Activated T-helper 17 cell treated with anti-CD3 and anti-CD28 coated beads, Interleukin-2, amount 50 U/mL, for 72 hours (primary cell): ENCODE measurements at regions not wholly inside any gene's neighbourhood (a gene's known extent, or its start where the extent isn't known, plus 50 kb on each side); places are given as distances from the start of the nearest gene placed in this dataset.

Source experiments
- ATAC-seq: fragments of 150-1000 bp; cut with Tn5 transposase; replicated peaks from 2 replicates; pipeline ENCODE4 v1.10.0; 2021; ENCODE audit warnings: mild to moderate bottlenecking, moderate library complexity
- H3K27ac Mint-ChIP-seq: one replicate; pipeline ENCODE4 v1.8.0; 2022; ENCODE audit warnings: mixed read lengths
- H3K27me3 Mint-ChIP-seq: one replicate; pipeline ENCODE4 v1.8.0; 2022; ENCODE audit warnings: mixed read lengths
- H3K36me3 Mint-ChIP-seq: one replicate; pipeline ENCODE4 v1.8.0; 2022; ENCODE audit warnings: low read depth, mild to moderate bottlenecking, mixed read lengths
- H3K4me1 Mint-ChIP-seq: one replicate; pipeline ENCODE4 v1.8.0; 2022; ENCODE audit warnings: mixed read lengths
- H3K4me3 Mint-ChIP-seq: one replicate; pipeline ENCODE4 v1.8.0; 2022; ENCODE audit warnings: mild to moderate bottlenecking, mixed read lengths
- H3K9me3 Mint-ChIP-seq: one replicate; pipeline ENCODE4 v1.8.0; 2022; ENCODE audit warnings: mixed read lengths

- peaks cover 4% of the 10 kb centered on the region for H3K27me3 Mint-ChIP-seq
- no peaks in the 10 kb centered on the region for H3K36me3 Mint-ChIP-seq
- no peak overlapping the region for H3K4me3 Mint-ChIP-seq
- H3K9me3 Mint-ChIP-seq: no peaks in the 10 kb centered on the region
- no peak for ATAC-seq
- H3K4me1 Mint-ChIP-seq: no peaks in the 10 kb centered on the region
- H3K27ac Mint-ChIP-seq: no peak overlapping the region
Observed at GRCh38 chr2:18180912-18181311, 302.4 kb downstream of the KCNS3 start.

DNA sequence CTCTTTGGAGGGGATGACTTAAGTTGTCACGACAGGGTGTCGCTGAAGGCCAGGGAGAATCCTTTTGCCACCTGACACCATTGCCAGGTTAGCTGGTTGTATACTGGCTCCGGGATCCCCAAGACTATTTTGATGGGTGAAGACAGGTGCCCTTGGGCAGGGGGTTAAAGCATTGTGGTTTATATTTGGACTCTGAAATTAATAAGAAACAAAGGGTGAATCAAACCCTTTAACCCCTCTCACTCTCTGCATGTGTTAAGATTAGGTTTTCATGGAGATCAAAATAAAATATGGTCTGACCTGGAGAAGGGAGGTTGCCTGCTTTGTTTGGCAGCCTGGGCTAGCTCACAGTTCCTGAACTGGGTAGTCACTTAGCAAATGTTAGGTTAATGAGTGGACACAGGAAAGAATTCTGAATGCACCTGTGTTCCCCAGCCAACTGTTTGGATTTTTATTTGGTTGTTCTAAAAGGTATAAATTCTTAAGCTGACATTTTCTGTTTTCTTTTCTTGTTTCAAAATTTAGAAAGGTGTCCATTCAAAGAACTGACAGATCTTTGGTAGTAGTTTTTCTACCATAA, 301.7 kb downstream of the KCNS3 start:
- no peak overlapping the region for H3K4me3 Mint-ChIP-seq
- peaks cover 4% of the 10 kb centered on the region for H3K27me3 Mint-ChIP-seq
- H3K27ac Mint-ChIP-seq: no peak overlapping the region
- no peaks in the 10 kb centered on the region for H3K9me3 Mint-ChIP-seq
- no peaks in the 10 kb centered on the region for H3K36me3 Mint-ChIP-seq
- no peaks in the 10 kb centered on the region for H3K4me1 Mint-ChIP-seq
- ATAC-seq: no peak

DNA sequence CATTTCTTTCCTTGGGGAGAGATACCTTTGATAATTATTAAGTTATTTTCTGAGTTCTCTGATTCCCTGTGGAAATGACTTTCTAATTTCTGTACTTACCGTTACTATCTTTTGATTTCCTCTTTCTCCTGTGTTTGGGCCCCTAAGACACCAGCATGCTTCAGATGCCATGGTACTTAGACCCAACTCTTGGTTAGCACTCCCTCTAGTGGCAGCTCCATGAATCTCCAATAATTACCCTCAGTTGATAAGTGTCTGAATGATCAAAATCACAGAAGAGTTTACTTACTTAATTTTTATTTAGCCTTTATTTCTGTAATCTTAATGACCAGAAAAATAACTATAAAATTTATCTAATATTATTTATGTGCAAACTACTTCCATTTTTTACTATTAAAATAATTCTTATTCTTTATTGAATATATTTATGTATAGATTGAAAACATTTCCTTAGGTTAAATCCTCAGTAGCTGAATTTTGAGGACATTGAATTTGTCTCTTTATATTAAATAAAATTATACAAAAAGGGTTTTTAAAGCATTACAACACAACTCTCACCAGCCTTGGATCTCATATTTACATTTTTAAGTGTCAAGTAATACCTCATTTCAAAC, 300.4 kb downstream of the KCNS3 start:
- H3K4me1 Mint-ChIP-seq: no peaks in the 10 kb centered on the region
- H3K27ac Mint-ChIP-seq: no peak overlapping the region
- no peaks in the 10 kb centered on the region for H3K36me3 Mint-ChIP-seq
- no peaks in the 10 kb centered on the region for H3K9me3 Mint-ChIP-seq
- H3K4me3 Mint-ChIP-seq: no peak overlapping the region
- no peak for ATAC-seq
- peaks cover 1% of the 10 kb centered on the region for H3K27me3 Mint-ChIP-seq

DNA sequence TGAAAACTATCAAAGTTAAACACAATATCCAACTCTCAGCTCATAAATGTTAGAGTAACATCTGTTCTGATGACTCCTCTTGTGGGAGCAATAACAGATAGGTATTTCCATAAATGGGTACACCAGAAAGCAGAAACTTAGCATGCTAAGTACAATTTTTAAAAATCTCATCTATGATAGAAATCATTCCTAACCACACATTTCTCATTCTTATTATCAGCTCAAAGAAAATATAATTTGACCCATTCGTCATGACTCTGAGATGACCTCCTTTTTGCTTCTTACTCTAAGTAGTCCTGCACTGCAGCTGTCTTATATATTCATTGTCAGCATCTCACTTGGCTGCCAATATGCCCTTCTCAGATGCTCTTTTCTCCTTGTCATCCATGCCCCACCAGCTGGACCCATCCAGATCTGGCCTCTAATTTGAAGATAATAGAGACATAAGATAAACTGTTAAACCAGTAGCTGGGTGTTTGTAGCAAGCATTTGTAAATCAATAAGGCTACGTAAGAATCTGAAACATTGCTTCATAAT, 298.3 kb downstream of the KCNS3 start:
- H3K27me3 Mint-ChIP-seq: no peaks in the 10 kb centered on the region

DNA sequence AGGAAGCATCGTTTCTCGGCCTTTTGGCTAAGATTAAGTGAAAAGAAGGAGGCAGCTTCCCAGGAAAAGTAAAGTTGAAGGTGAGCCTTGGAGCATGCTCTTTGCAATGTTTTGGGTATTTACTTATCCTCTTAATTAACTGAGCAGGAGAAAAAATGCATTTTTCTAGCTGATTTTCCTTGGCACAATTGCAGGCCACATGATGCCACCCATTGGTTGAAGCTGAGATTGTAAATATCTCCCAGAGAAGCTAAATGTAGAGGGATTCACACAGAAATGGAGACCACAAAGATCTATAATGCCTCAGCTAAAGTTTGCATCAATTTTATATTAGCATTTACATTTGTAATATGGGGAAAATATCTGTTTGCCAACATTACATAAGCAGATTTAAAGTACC, 294.1 kb downstream of the KCNS3 start:
- H3K9me3 Mint-ChIP-seq: no peaks in the 10 kb centered on the region

More for the DNA sequence above, 298.3 kb downstream of the KCNS3 start:
- H3K36me3 Mint-ChIP-seq: no peaks in the 10 kb centered on the region
- no peak for ATAC-seq
- no peaks in the 10 kb centered on the region for H3K9me3 Mint-ChIP-seq
- H3K27ac Mint-ChIP-seq: no peak overlapping the region
- H3K4me3 Mint-ChIP-seq: no peak overlapping the region
- H3K4me1 Mint-ChIP-seq: no peaks in the 10 kb centered on the region

DNA sequence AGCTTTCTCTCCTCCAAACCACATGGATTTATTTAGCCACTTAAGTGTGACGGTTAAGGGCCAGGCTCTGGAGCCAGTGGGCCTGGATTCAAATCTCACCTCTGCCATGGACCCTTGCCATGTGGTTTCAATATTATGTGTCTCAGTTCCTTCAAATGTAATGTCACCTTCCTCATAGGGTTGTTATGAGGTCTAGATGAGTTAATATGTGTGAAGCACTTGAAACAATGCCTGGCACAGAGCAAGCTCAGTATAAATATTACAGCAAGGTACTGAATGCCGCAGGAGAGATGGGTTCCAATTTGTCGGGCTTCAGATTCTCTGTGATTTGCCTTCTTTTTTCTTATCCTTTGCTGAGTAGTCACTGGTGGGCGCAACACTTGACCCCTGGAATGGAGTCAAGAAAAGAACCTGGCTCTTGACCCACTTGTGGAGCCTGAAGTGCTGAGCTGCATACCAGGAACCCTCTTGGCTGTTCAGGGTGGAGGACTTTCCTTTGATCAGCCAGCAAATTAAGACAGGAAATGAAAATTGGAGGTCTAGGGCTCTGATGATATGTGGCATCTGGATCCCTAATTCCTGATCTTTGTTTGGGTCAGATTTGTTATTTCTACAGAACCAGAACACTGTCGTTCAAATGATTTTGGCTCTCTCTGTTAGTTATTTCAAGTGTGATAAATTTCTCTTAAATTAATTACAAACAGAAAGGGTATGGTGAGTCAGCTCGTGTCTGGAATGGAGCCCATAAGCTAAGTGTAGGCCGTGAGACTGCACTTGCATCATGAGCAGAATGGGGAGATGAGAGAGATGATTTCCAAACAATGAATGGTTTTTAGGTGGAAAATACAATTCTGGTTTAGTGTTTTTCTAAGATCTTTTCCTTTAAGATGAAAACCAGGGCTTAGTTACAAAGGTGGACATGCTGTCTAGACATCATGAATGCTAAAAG, 293.0 kb downstream of the KCNS3 start:
- no peak for ATAC-seq
- Mint-ChIP-seq H3K27me3 (peaks cover 5% of the 10 kb centered on the region), H3K4me1 (no peaks in the 10 kb centered on the region), H3K9me3 (no peaks in the 10 kb centered on the region), H3K36me3 (no peaks in the 10 kb centered on the region), H3K4me3 (no peak overlapping the region), H3K27ac (no peak overlapping the region)

More for the DNA sequence above, 294.1 kb downstream of the KCNS3 start:
- Mint-ChIP-seq H3K4me3 (no peak overlapping the region), H3K4me1 (no peaks in the 10 kb centered on the region), H3K27me3 (no peaks in the 10 kb centered on the region), H3K36me3 (no peaks in the 10 kb centered on the region), H3K27ac (no peak overlapping the region)
- no peak for ATAC-seq

DNA sequence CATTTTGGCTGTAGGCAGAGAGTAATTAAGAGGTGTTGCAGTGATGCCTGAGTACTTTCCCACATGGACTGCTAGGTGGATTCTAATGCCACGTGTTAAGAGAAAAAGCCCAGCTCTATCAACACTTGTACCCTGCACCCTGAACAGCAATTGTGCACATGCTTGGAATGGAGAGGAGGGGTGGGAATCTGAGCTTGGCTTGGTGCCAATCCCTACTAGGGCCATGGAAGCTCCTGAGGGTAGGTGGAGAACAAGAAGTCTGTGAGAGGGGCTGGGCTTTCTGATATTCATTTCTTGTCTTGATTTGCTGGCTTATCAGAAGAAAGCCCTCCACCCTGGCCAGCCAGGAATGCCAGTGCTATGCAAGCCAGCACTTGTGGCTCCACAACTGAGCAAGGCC, 292.2 kb downstream of the KCNS3 start:
- H3K9me3 Mint-ChIP-seq: no peaks in the 10 kb centered on the region
- no peak overlapping the region for H3K27ac Mint-ChIP-seq
- H3K4me3 Mint-ChIP-seq: no peak overlapping the region
- ATAC-seq: no peak
- no peaks in the 10 kb centered on the region for H3K4me1 Mint-ChIP-seq
- H3K27me3 Mint-ChIP-seq: peaks cover 9% of the 10 kb centered on the region
- no peaks in the 10 kb centered on the region for H3K36me3 Mint-ChIP-seq

GRCh38 chr2:18169893-18170175, 291.4 kb downstream of the KCNS3 start:
- Mint-ChIP-seq H3K36me3 (no peaks in the 10 kb centered on the region), H3K9me3 (no peaks in the 10 kb centered on the region), H3K4me3 (no peak overlapping the region), H3K27ac (no peak overlapping the region), H3K27me3 (peaks cover 9% of the 10 kb centered on the region), H3K4me1 (no peaks in the 10 kb centered on the region)
- no peak for ATAC-seq

GRCh38 chr2:18169121-18169892, 290.8 kb downstream of the KCNS3 start:
- Mint-ChIP-seq H3K27ac (no peak overlapping the region), H3K36me3 (no peaks in the 10 kb centered on the region), H3K4me1 (no peaks in the 10 kb centered on the region), H3K9me3 (no peaks in the 10 kb centered on the region), H3K4me3 (no peak overlapping the region), H3K27me3 (peaks cover 9% of the 10 kb centered on the region)
- ATAC-seq: no peak

DNA sequence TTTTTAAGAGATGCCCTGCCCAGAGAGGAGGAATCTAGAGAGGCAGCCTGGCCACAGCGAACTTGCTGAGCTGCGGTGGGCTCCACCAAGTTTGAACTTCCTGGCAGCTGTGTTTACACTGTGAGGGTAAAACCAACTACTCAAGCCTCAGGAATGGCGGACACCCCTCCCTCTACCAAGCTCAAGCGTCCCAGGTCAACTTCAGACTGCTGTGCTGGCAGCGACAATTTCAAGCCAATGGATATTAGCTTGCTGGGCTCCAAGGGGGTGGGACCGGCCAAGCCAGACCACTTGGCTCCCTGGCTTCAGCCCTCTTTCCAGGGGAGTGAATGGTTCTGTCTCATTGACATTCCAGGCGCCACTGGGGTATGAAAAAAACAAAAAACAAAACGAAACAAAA, 289.4 kb downstream of the KCNS3 start:
- H3K4me3 Mint-ChIP-seq: no peak overlapping the region
- peaks cover 9% of the 10 kb centered on the region for H3K27me3 Mint-ChIP-seq
- H3K27ac Mint-ChIP-seq: no peak overlapping the region
- no peaks in the 10 kb centered on the region for H3K9me3 Mint-ChIP-seq
- H3K36me3 Mint-ChIP-seq: no peaks in the 10 kb centered on the region
- ATAC-seq: no peak
- H3K4me1 Mint-ChIP-seq: no peaks in the 10 kb centered on the region

GRCh38 chr2:18161681-18162080, 283.2 kb downstream of the KCNS3 start:
- H3K4me1 Mint-ChIP-seq: no peaks in the 10 kb centered on the region
- H3K9me3 Mint-ChIP-seq: no peaks in the 10 kb centered on the region
- no peaks in the 10 kb centered on the region for H3K36me3 Mint-ChIP-seq
- peaks cover 14% of the 10 kb centered on the region for H3K27me3 Mint-ChIP-seq
- no peak for ATAC-seq
- no peak overlapping the region for H3K4me3 Mint-ChIP-seq
- H3K27ac Mint-ChIP-seq: no peak overlapping the region

- peaks cover 8% of the 10 kb centered on the region for H3K27me3 Mint-ChIP-seq
- no peak overlapping the region for H3K27ac Mint-ChIP-seq
- no peaks in the 10 kb centered on the region for H3K4me1 Mint-ChIP-seq
- H3K4me3 Mint-ChIP-seq: no peak overlapping the region
- H3K36me3 Mint-ChIP-seq: no peaks in the 10 kb centered on the region
- no peaks in the 10 kb centered on the region for H3K9me3 Mint-ChIP-seq
- no peak for ATAC-seq
Observed at GRCh38 chr2:18159896-18160295, 281.4 kb downstream of the KCNS3 start.

GRCh38 chr2:18156421-18156820, 278.0 kb downstream of the KCNS3 start:
- no peaks in the 10 kb centered on the region for H3K4me1 Mint-ChIP-seq
- no peaks in the 10 kb centered on the region for H3K36me3 Mint-ChIP-seq
- no peak for ATAC-seq
- no peaks in the 10 kb centered on the region for H3K9me3 Mint-ChIP-seq
- H3K4me3 Mint-ChIP-seq: no peak overlapping the region
- H3K27ac Mint-ChIP-seq: no peak overlapping the region
- peaks cover 24% of the 10 kb centered on the region for H3K27me3 Mint-ChIP-seq

- no peak overlapping the region for H3K4me3 Mint-ChIP-seq
- peaks cover 25% of the 10 kb centered on the region for H3K27me3 Mint-ChIP-seq
- no peaks in the 10 kb centered on the region for H3K4me1 Mint-ChIP-seq
- H3K36me3 Mint-ChIP-seq: no peaks in the 10 kb centered on the region
- H3K9me3 Mint-ChIP-seq: no peaks in the 10 kb centered on the region
- no peak overlapping the region for H3K27ac Mint-ChIP-seq
- ATAC-seq: no peak
Observed at GRCh38 chr2:18156002-18156401, 277.5 kb downstream of the KCNS3 start.
